ELF-1 (cell line): ENCODE measurements at regions not wholly inside any gene's neighbourhood (a gene's known extent, or its start where the extent isn't known, plus 50 kb on each side); places are given as distances from the start of the nearest gene placed in this dataset.
A peak's percentile ranks its signal among the peaks of the same experiment; 100 is the strongest.

Source experiments
- DNase-seq: peaks from one replicate; pipeline ENCODE4 v3.0.0-alpha.2; 2016; ENCODE audit warnings: low read depth, low spot score

GRCh38 chr14:71361874-71362273, 454.6 kb downstream of the PCNX1 start:
- no peak for DNase-seq

GRCh38 chr14:71362282-71362681, 455.0 kb downstream of the PCNX1 start:
- DNase-seq = no peak

GRCh38 chr14:71362920-71363584, 455.8 kb downstream of the PCNX1 start:
- no peak for DNase-seq

GRCh38 chr14:71363946-71364925, 457.0 kb downstream of the PCNX1 start:
- DNase-seq = no peak

GRCh38 chr14:71365361-71365760, 458.1 kb downstream of the PCNX1 start:
- peak; percentile 10 for DNase-seq

- DNase-seq = no peak
Observed at GRCh38 chr14:71366861-71367260, 459.6 kb downstream of the PCNX1 start.

GRCh38 chr14:71371711-71372396, 464.6 kb downstream of the PCNX1 start:
- no peak for DNase-seq

- DNase-seq = no peak
Observed at GRCh38 chr14:71372411-71372838, 465.2 kb downstream of the PCNX1 start.

GRCh38 chr14:71373773-71374172, 466.5 kb downstream of the PCNX1 start:
- DNase-seq = no peak

- no peak for DNase-seq
Observed at GRCh38 chr14:71374989-71375388, 467.7 kb downstream of the PCNX1 start.

- no peak for DNase-seq
Observed at GRCh38 chr14:71377099-71377498, 469.8 kb downstream of the PCNX1 start.

- DNase-seq = peak; percentile 25
Observed at GRCh38 chr14:71380271-71380670, 473.0 kb downstream of the PCNX1 start.

- no peak for DNase-seq
Observed at GRCh38 chr14:71381814-71382213, 474.6 kb downstream of the PCNX1 start.

- DNase-seq = no peak
Observed at GRCh38 chr14:71382315-71382714, 475.1 kb downstream of the PCNX1 start.

- no peak for DNase-seq
Observed at GRCh38 chr14:71383510-71383909, 476.3 kb downstream of the PCNX1 start.

- DNase-seq = no peak
Observed at GRCh38 chr14:71384007-71384845, 477.0 kb downstream of the PCNX1 start.

GRCh38 chr14:71387753-71388152, 480.5 kb downstream of the PCNX1 start:
- no peak for DNase-seq

- DNase-seq = no peak
Observed at GRCh38 chr14:71388336-71388735, 481.1 kb downstream of the PCNX1 start.

- no peak for DNase-seq
Observed at GRCh38 chr14:71388862-71389261, 481.6 kb downstream of the PCNX1 start.

- DNase-seq = no peak
Observed at GRCh38 chr14:71394386-71394785, 487.1 kb downstream of the PCNX1 start.

- no peak for DNase-seq
Observed at GRCh38 chr14:71395151-71395604, 487.9 kb downstream of the PCNX1 start.
